Fibroblast of lung (primary cell): ENCODE measurements at regions not wholly inside any gene's neighbourhood (a gene's known extent, or its start where the extent isn't known, plus 50 kb on each side); places are given as distances from the start of the nearest gene placed in this dataset.
"Not testable (repeated sequence)": the region's sequence is repeated elsewhere in the genome, so short reads cannot be mapped to it uniquely, and the experiment has no call there.

Experiments used
- EZH2 ChIP-seq: IDR thresholded peaks from 2 replicates; pipeline ENCODE4 v1.5.1; 2012; ENCODE audit warnings: low read length, control low read depth, mild to moderate bottlenecking; ENCODE audit errors: missing control alignments
- TF ChIP-seq, protein P1 (sequence below), 2 donors: IDR thresholded peaks in 1 of 2; conservative IDR thresholded peaks in 1 of 2; 1 replicate in 1 of 2; 2 replicates in 1 of 2; pipeline ENCODE4 v1.5.1; 2011 to 2012; ENCODE audit warnings: low read length in 2 of 2, control low read depth in 1 of 2, inconsistent platforms in 1 of 2, low read depth in 1 of 2, mild to moderate bottlenecking in 1 of 2

DNA sequence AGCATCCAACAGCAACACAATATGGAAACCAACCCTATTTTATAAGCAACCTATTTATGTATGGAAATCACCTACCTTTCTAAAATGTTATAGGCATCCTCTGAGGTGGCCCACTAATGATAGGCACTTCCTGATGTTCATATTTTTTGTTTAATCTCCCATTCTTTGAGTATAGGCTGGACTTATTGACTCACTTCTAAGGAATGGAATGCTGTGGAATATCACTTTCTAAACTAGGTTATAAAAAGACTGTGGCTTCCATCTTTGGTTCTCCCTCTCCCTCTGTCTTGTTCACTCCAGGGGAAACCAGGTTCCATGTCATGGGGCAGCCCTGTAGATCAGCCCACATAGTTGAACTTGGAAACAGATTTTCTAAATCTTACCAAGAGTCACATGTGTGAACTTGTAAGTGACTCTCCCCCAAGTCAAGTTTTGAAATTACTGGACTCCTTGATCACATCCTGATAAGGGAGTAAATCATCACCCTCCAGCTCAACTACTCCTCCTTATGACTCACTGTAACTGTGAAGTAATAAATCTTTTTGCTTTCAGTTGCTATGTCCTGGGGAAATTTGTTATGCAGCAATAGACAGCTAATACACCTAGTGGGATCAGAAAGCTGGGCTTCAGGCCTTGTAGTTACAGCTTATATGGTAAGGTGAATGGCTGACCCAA lies 133.6 kb upstream of the POMZP3 start:
- TF ChIP-seq EZH2, result not testable (repeated sequence)
- TF ChIP-seq, protein P1, sequence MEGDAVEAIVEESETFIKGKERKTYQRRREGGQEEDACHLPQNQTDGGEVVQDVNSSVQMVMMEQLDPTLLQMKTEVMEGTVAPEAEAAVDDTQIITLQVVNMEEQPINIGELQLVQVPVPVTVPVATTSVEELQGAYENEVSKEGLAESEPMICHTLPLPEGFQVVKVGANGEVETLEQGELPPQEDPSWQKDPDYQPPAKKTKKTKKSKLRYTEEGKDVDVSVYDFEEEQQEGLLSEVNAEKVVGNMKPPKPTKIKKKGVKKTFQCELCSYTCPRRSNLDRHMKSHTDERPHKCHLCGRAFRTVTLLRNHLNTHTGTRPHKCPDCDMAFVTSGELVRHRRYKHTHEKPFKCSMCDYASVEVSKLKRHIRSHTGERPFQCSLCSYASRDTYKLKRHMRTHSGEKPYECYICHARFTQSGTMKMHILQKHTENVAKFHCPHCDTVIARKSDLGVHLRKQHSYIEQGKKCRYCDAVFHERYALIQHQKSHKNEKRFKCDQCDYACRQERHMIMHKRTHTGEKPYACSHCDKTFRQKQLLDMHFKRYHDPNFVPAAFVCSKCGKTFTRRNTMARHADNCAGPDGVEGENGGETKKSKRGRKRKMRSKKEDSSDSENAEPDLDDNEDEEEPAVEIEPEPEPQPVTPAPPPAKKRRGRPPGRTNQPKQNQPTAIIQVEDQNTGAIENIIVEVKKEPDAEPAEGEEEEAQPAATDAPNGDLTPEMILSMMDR (conservative IDR thresholded peaks at IDR 0.05 in 1 of 2, IDR thresholded peaks at IDR 0.05 in 1 of 2; ENCODE audit: low read depth in 1 of 2, low read length in 2 of 2), result not testable (repeated sequence)
